ENCODE measurements at regions not wholly inside any gene's neighbourhood (a gene's known extent, or its start where the extent isn't known, plus 50 kb on each side); places are given as distances from the start of the nearest gene placed in this dataset.

- TF ChIP-seq BACH1 (tag; IDR thresholded peaks at IDR 0.05) (no peak), RNF219 (CRISPR knock-in tag; IDR thresholded peaks at IDR 0.05) (no peak), TAF9B (IDR thresholded peaks at IDR 0.05; ENCODE audit: partially characterized antibody) (no peak), RAD21 (CRISPR knock-in tag; conservative IDR thresholded peaks at IDR 0.05 in 1 of 2, IDR thresholded peaks at IDR 0.05 in 1 of 2) (no peak), ZNF274 (IDR thresholded peaks at IDR 0.05; ENCODE audit: borderline replicate concordance, low read depth, low read length) (no peak)
These were observed 81.2 kb downstream of the SIPA1L2 start (continued) for GRCh38 chr1:232548691-232549090.

GRCh38 chr1:232547938-232548484 lies 81.9 kb downstream of the SIPA1L2 start:
- FAIRE-seq (no peak), DNase-seq (ENCODE audit: extremely low read depth in 1 of 4, low spot score in 3 of 4) (no peak), ATAC-seq (no peak)
- H3K27me3 ChIP-seq (ENCODE audit: control insufficient read depth in 2 of 2, insufficient read depth in 2 of 2, low read length in 2 of 2), result no peaks in the 10 kb centered on the region; a peak in 2 of 5 replicates
- TF ChIP-seq THRAP3 (IDR thresholded peaks at IDR 0.05; ENCODE audit: borderline replicate concordance), result no peak
- TF ChIP-seq NRF1 (conservative IDR thresholded peaks at IDR 0.05 in 1 of 2, IDR thresholded peaks at IDR 0.05 in 1 of 2), result no peak
- TF ChIP-seq ZNF384 (IDR thresholded peaks at IDR 0.05; ENCODE audit: low read depth, low read length), result no peak
- H3K4me1 ChIP-seq (replicated peaks in 1 of 2; ENCODE audit: control insufficient read depth in 2 of 2, insufficient read depth in 2 of 2, low read length in 2 of 2), result no peaks in the 10 kb centered on the region
- intact Hi-C loops (cut with micrococcal nuclease) (no loop called here), in situ Hi-C loops (cut with MboI) (no loop called here)
- H3K4me2 ChIP-seq (ENCODE audit: insufficient read depth, low read length), result no peak overlapping the region
- H3K9ac ChIP-seq (ENCODE audit: insufficient read depth in 1 of 2, low read depth in 2 of 2, low read length in 2 of 2), result no peak overlapping the region
- H2AFZ ChIP-seq (ENCODE audit: low read depth, low read length), result no peak overlapping the region
- H3K27ac ChIP-seq (ENCODE audit: extremely low read depth, low read depth, low read length), result no peak overlapping the region
- POLR2A ChIA-PET, result no interaction called here
- H3K9me3 ChIP-seq (replicated peaks; ENCODE audit: control insufficient read depth, insufficient read depth, low read depth, low read length), result no peaks in the 10 kb centered on the region
- CTCF ChIA-PET (ENCODE audit: low intra/inter-chr PET ratio), result no interaction called here
- no peak overlapping the region for H3K4me3 ChIP-seq
- no peaks in the 10 kb centered on the region for H4K20me1 ChIP-seq (replicated peaks; ENCODE audit: control insufficient read depth, insufficient read depth, low read length)
- BruUV-seq (replicated peaks), result no TSS peak
- H3K79me2 ChIP-seq (ENCODE audit: control insufficient read depth, insufficient read depth, low read length), result no peaks in the 10 kb centered on the region
- H3K36me3 ChIP-seq (ENCODE audit: control insufficient read depth, insufficient read depth, low read length), result no peaks in the 10 kb centered on the region
- H3K9me1 ChIP-seq (ENCODE audit: control insufficient read depth, insufficient read depth, low read length), result no peaks in the 10 kb centered on the region
- 0% methylated on average over 2 of the region's 2 CpGs for WGBS (ENCODE audit: insufficient coverage, low coverage, missing lambda C conversion rate)

All from K562 (cell line).